ENCODE measurements at regions not wholly inside any gene's neighbourhood (a gene's known extent, or its start where the extent isn't known, plus 50 kb on each side); places are given as distances from the start of the nearest gene placed in this dataset.

DNA sequence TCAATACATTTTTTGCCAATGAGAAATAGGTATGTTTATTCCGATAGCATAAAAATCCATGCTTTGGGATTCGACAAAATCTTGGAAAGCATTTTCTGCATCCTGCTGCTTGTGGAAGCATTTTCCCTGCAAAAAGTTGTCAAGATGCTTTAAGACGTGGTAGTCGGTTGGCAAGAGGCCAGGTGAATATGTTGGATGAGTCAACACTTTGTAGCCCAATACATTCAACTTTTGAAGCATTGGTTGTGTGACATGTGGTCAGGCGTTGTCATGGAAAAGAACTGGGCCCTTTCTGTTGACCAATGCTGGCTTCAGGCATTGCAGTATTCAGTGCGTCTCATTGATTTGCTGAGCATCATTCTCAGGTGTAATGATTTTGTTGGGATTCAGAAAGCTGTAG is 764.5 kb downstream of the TRIB2 start (continued):
- TF ChIP-seq CEBPB (IDR thresholded peaks at IDR 0.05; ENCODE audit: low read depth, low read length) (no peak), RXRA (IDR thresholded peaks at IDR 0.05; ENCODE audit: insufficient read depth, low read depth, low read length) (no peak)

All from H1 (cell line).